ENCODE measurements at regions not wholly inside any gene's neighbourhood (a gene's known extent, or its start where the extent isn't known, plus 50 kb on each side); places are given as distances from the start of the nearest gene placed in this dataset.
"Not testable (repeated sequence)": the region's sequence is repeated elsewhere in the genome, so short reads cannot be mapped to it uniquely, and the experiment has no call there.

DNA sequence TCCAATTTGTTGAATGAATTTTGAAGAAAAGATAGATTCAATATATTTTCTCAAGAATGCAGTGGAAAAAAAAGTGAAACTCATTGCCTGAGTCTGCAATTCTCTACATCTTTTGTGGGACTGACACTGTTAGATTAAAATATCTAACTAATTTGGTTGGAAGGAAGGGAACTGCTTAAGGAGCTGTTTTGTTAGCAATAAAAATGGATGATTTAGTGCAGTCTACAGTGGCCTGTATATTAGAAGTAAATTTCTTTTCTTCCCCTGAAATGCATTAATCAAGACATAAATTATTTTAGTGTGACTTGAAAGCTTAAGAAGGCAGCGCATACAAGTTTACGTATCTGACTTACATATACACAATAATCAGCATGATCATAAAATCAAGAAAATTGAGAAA lies 1332.6 kb downstream of the EPHA7 start:
- Histone ChIP-seq H3K4me3 (ENCODE audit: low read length in 3 of 3) (no peak overlapping the region), H3K4me1 (ENCODE audit: control insufficient read depth in 3 of 3, insufficient read depth in 3 of 3, low read length in 3 of 3) (no peaks in the 10 kb centered on the region), H3K9me3 (ENCODE audit: control insufficient read depth in 3 of 3, low read length in 3 of 3) (peaks cover 0 to 2% (median 0%) of the 10 kb centered on the region in 3 donors), H3K27me3 (ENCODE audit: control insufficient read depth in 3 of 3, insufficient read depth in 3 of 3, low read length in 3 of 3) (no peaks in the 10 kb centered on the region), H3K9ac (ENCODE audit: low read depth in 1 of 3, low read length in 3 of 3) (no peak overlapping the region), H3K36me3 (ENCODE audit: control insufficient read depth in 3 of 3, insufficient read depth in 3 of 3, low read length in 3 of 3) (no peaks in the 10 kb centered on the region), H3K27ac (ENCODE audit: low read depth, low read length) (no peak overlapping the region)

DNA sequence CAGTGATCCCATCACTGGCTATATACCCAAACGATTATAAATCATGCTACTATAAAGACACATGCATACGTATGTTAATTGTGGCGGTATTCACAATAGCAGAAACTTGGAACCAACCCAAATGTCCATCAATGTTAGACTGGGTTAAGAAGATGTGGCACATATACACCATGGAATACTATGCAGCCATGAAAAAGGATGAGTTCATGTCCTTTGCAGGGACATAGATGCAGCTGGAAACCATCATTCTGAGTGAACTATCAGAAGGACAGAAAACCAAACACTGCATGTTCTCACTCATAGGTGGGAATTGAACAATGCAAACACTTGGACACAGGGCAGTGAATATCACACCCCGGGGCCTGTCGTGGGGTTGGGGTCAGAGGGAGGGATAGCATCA lies 1335.4 kb downstream of the EPHA7 start:
- not testable (repeated sequence) for H3K4me3 ChIP-seq (ENCODE audit: low read length in 3 of 3); H3K27ac ChIP-seq (ENCODE audit: low read depth, low read length); H3K27me3 ChIP-seq (ENCODE audit: control insufficient read depth in 3 of 3, insufficient read depth in 3 of 3, low read length in 3 of 3); H3K36me3 ChIP-seq (ENCODE audit: control insufficient read depth in 3 of 3, insufficient read depth in 3 of 3, low read length in 3 of 3); H3K9me3 ChIP-seq (ENCODE audit: control insufficient read depth in 3 of 3, low read length in 3 of 3); H3K9ac ChIP-seq (ENCODE audit: low read depth in 1 of 3, low read length in 3 of 3); H3K4me1 ChIP-seq (ENCODE audit: control insufficient read depth in 3 of 3, insufficient read depth in 3 of 3, low read length in 3 of 3)

DNA sequence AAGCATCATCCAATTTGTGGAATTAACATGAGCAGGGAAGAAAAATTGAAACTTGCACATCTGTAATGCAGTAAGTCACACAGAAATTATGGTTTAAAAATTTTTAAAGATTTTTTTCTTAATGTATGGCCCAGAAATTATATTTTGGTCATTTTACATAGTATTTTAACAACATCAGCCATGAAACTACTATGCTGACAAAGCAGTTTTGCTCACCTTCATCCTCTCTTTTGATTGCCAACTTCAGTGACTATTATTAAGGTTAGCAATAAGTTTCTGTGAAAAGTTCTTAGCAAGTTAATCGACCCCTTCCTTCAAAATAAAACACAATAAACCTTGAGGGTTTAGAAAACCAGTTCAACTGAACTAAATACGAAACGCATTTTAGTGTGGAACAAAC lies 1347.0 kb downstream of the EPHA7 start:
- Histone ChIP-seq H3K4me3 (ENCODE audit: low read length in 3 of 3) (no peak overlapping the region), H3K4me1 (ENCODE audit: control insufficient read depth in 3 of 3, insufficient read depth in 3 of 3, low read length in 3 of 3) (no peaks in the 10 kb centered on the region), H3K9me3 (ENCODE audit: control insufficient read depth in 3 of 3, low read length in 3 of 3) (no peaks in the 10 kb centered on the region), H3K27me3 (ENCODE audit: control insufficient read depth in 3 of 3, insufficient read depth in 3 of 3, low read length in 3 of 3) (no peaks in the 10 kb centered on the region), H3K9ac (ENCODE audit: low read depth in 1 of 3, low read length in 3 of 3) (no peak overlapping the region), H3K36me3 (ENCODE audit: control insufficient read depth in 3 of 3, insufficient read depth in 3 of 3, low read length in 3 of 3) (no peaks in the 10 kb centered on the region), H3K27ac (ENCODE audit: low read depth, low read length) (no peak overlapping the region)

DNA sequence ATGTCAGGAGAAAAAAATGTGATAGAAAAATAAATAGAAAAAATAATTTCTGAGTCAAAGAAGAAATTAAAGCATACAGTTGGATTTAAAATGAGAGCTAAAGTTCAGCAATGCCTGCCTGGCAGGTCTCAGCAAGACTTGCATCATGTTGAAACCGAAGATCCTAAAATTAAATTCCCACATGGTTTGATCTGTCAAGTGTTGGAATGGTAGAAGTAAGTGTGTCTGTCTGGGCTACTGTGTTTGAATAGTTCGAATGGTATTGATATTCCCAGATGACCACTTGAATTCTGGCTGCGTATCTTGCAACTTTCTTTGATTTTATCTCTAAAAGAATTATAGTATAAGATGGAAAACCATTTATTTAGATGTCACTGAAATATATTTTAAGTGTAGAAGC lies 1349.6 kb downstream of the EPHA7 start:
- Histone ChIP-seq H3K27me3 (ENCODE audit: control insufficient read depth in 3 of 3, insufficient read depth in 3 of 3, low read length in 3 of 3) (no peaks in the 10 kb centered on the region), H3K4me1 (ENCODE audit: control insufficient read depth in 3 of 3, insufficient read depth in 3 of 3, low read length in 3 of 3) (no peaks in the 10 kb centered on the region), H3K9ac (ENCODE audit: low read depth in 1 of 3, low read length in 3 of 3) (no peak overlapping the region), H3K4me3 (ENCODE audit: low read length in 3 of 3) (no peak overlapping the region), H3K9me3 (ENCODE audit: control insufficient read depth in 3 of 3, low read length in 3 of 3) (no peaks in the 10 kb centered on the region), H3K27ac (ENCODE audit: low read depth, low read length) (no peak overlapping the region), H3K36me3 (ENCODE audit: control insufficient read depth in 3 of 3, insufficient read depth in 3 of 3, low read length in 3 of 3) (no peaks in the 10 kb centered on the region)

DNA sequence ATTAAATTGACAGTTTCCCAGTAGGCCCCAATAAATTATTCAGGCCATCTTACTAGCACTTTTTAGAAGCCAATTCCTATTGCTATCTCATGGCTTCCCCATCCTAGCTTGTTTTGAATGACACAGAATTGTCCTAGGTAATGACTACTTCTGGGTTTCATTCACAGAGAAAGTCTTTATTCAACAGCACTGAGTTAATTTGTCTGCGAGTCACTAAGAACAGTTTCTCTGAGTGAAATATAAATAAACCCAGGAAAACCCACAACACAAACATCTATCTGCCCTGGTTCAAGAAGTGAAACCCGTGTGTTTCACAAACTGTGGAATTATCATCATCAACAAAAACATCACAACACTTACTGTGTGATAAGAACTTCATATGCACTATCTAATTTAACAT lies 1366.8 kb downstream of the EPHA7 start:
- no peak overlapping the region for H3K4me3 ChIP-seq (ENCODE audit: low read length in 3 of 3)
- no peaks in the 10 kb centered on the region for H3K27me3 ChIP-seq (ENCODE audit: control insufficient read depth in 3 of 3, insufficient read depth in 3 of 3, low read length in 3 of 3)
- H3K9me3 ChIP-seq (ENCODE audit: control insufficient read depth in 3 of 3, low read length in 3 of 3): no peaks in the 10 kb centered on the region
- H3K4me1 ChIP-seq (ENCODE audit: control insufficient read depth in 3 of 3, insufficient read depth in 3 of 3, low read length in 3 of 3): no peaks in the 10 kb centered on the region
- no peak overlapping the region for H3K9ac ChIP-seq (ENCODE audit: low read depth in 1 of 3, low read length in 3 of 3)
- no peaks in the 10 kb centered on the region for H3K36me3 ChIP-seq (ENCODE audit: control insufficient read depth in 3 of 3, insufficient read depth in 3 of 3, low read length in 3 of 3)
- no peak overlapping the region for H3K27ac ChIP-seq (ENCODE audit: low read depth, low read length)

DNA sequence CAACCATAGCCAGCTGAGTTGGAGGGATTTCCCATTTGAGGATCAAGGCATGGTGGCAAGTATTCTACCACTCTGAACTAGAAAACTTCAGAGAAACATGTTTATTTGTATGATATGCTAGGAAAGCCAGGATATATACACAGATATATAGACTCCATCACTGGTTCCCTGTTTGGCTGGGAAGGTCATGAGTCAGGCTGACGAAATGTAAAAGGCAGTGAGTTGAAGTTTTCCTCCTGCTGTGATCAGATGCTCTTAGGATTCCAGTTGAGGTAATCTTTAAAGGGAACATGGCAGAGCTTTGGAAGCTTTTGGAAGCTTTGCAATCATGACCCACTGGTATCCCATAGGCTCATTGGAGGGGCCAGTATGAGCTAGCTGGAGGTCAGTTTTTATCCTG lies 1369.1 kb downstream of the EPHA7 start:
- Histone ChIP-seq H3K9ac (ENCODE audit: low read depth in 1 of 3, low read length in 3 of 3) (no peak overlapping the region), H3K27ac (ENCODE audit: low read depth, low read length) (no peak overlapping the region), H3K36me3 (ENCODE audit: control insufficient read depth in 3 of 3, insufficient read depth in 3 of 3, low read length in 3 of 3) (no peaks in the 10 kb centered on the region), H3K9me3 (ENCODE audit: control insufficient read depth in 3 of 3, low read length in 3 of 3) (no peaks in the 10 kb centered on the region), H3K4me3 (ENCODE audit: low read length in 3 of 3) (no peak overlapping the region), H3K4me1 (ENCODE audit: control insufficient read depth in 3 of 3, insufficient read depth in 3 of 3, low read length in 3 of 3) (no peaks in the 10 kb centered on the region), H3K27me3 (ENCODE audit: control insufficient read depth in 3 of 3, insufficient read depth in 3 of 3, low read length in 3 of 3) (no peaks in the 10 kb centered on the region)

DNA sequence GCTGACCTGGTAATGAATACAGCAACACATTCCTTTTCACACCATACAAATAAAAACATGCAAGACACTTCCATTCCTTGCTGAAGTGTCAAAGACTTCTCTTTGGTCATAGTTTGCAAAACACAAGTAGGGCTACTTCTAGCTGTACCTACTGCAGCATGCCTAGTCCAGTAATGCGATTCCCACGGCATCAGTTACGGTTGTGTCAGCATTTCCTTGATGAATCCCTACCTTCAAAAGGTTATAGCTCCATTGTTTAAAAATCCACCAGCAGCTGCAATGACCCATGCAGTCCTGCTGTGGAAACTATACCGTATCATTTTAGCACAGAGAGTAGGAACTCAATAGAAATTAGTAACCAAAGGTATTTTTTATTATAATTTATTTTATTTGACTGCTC lies 1371.5 kb downstream of the EPHA7 start:
- Histone ChIP-seq H3K36me3 (ENCODE audit: control insufficient read depth in 3 of 3, insufficient read depth in 3 of 3, low read length in 3 of 3) (no peaks in the 10 kb centered on the region), H3K9me3 (ENCODE audit: control insufficient read depth in 3 of 3, low read length in 3 of 3) (no peaks in the 10 kb centered on the region), H3K27ac (ENCODE audit: low read depth, low read length) (no peak overlapping the region), H3K9ac (ENCODE audit: low read depth in 1 of 3, low read length in 3 of 3) (no peak overlapping the region), H3K27me3 (ENCODE audit: control insufficient read depth in 3 of 3, insufficient read depth in 3 of 3, low read length in 3 of 3) (no peaks in the 10 kb centered on the region), H3K4me1 (ENCODE audit: control insufficient read depth in 3 of 3, insufficient read depth in 3 of 3, low read length in 3 of 3) (no peaks in the 10 kb centered on the region), H3K4me3 (ENCODE audit: low read length in 3 of 3) (no peak overlapping the region)

DNA sequence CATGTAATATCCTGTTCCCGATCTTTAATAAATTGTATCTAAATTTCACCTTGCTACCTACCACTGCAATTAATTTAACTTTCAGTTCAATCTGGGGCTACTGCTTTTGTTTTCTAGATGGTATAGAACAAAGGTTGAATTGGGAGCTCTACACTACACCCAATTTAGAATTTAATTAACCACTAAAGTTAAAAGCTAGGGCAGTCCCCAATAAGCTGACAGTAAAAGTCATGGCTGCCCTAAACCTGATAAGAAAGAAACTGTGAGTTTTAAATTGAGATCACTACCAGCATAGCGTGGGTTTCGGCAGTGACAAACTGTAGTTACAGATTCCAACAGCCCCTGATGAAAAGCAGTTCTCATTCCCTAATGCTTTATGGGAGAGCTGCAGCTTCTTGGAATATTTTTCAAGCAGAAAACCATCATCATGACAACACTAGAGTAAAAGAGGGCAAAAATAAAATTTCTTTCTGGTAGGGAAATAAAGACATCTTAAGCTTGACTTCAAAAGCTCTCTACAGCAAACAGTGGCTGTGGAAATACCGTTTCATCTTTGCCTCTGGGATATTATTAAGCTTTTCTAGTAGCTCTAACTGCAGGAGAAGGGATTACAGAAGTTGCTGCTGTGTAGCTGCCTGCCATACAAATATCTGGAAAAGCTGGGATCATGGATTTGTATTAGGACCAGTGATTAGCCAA lies 1372.1 kb downstream of the EPHA7 start:
- no peaks in the 10 kb centered on the region for H3K4me1 ChIP-seq (ENCODE audit: control insufficient read depth in 3 of 3, insufficient read depth in 3 of 3, low read length in 3 of 3)
- H3K9ac ChIP-seq (ENCODE audit: low read depth in 1 of 3, low read length in 3 of 3): no peak overlapping the region
- no peaks in the 10 kb centered on the region for H3K36me3 ChIP-seq (ENCODE audit: control insufficient read depth in 3 of 3, insufficient read depth in 3 of 3, low read length in 3 of 3)
- no peaks in the 10 kb centered on the region for H3K9me3 ChIP-seq (ENCODE audit: control insufficient read depth in 3 of 3, low read length in 3 of 3)
- no peak overlapping the region for H3K27ac ChIP-seq (ENCODE audit: low read depth, low read length)
- H3K27me3 ChIP-seq (ENCODE audit: control insufficient read depth in 3 of 3, insufficient read depth in 3 of 3, low read length in 3 of 3): no peaks in the 10 kb centered on the region
- H3K4me3 ChIP-seq (ENCODE audit: low read length in 3 of 3): no peak overlapping the region

DNA sequence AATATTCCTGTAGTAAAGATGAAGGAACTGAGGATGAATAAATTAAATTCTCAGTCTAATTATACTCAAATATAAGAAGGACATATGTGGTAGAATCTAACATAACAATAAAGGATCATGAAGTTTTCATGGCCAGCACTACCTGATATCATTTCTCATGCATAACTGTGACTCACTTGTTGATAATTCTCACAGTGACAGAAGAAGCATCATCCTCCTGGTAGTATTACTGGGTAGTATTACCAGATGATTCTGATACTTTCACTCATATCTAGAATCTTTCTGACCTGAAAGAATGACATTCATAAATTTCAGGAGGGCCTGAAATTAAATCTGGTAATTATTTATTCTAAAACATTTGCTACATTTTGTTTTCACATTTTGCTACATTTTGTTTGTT lies 1375.0 kb downstream of the EPHA7 start:
- Histone ChIP-seq H3K36me3 (ENCODE audit: control insufficient read depth in 3 of 3, insufficient read depth in 3 of 3, low read length in 3 of 3) (no peaks in the 10 kb centered on the region), H3K9me3 (ENCODE audit: control insufficient read depth in 3 of 3, low read length in 3 of 3) (no peaks in the 10 kb centered on the region), H3K27me3 (ENCODE audit: control insufficient read depth in 3 of 3, insufficient read depth in 3 of 3, low read length in 3 of 3) (no peaks in the 10 kb centered on the region), H3K27ac (ENCODE audit: low read depth, low read length) (no peak overlapping the region), H3K4me3 (ENCODE audit: low read length in 3 of 3) (no peak overlapping the region), H3K4me1 (ENCODE audit: control insufficient read depth in 3 of 3, insufficient read depth in 3 of 3, low read length in 3 of 3) (no peaks in the 10 kb centered on the region), H3K9ac (ENCODE audit: low read depth in 1 of 3, low read length in 3 of 3) (no peak overlapping the region)

DNA sequence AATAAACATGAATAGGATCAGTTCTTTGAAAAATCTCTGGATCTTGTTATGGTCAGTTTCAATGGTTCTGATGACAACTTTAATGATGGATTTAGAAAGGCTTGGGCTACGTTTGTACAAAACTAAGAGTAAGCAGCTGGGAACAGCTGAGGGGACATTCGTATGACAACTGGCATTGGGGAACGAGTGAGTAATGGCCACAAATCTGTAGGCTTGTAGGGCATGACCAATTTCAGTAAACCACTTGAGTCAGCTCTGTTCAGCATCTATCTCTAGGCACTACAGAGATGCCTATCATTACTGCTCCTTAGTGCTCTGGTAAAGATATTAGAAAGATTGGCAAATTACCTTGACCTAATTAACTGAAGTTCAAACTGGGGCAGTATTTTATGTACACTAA lies 1375.6 kb downstream of the EPHA7 start:
- Histone ChIP-seq H3K9me3 (ENCODE audit: control insufficient read depth in 3 of 3, low read length in 3 of 3) (no peaks in the 10 kb centered on the region), H3K9ac (ENCODE audit: low read depth in 1 of 3, low read length in 3 of 3) (no peak overlapping the region), H3K27me3 (ENCODE audit: control insufficient read depth in 3 of 3, insufficient read depth in 3 of 3, low read length in 3 of 3) (no peaks in the 10 kb centered on the region), H3K4me3 (ENCODE audit: low read length in 3 of 3) (no peak overlapping the region), H3K36me3 (ENCODE audit: control insufficient read depth in 3 of 3, insufficient read depth in 3 of 3, low read length in 3 of 3) (no peaks in the 10 kb centered on the region), H3K27ac (ENCODE audit: low read depth, low read length) (no peak overlapping the region), H3K4me1 (ENCODE audit: control insufficient read depth in 3 of 3, insufficient read depth in 3 of 3, low read length in 3 of 3) (no peaks in the 10 kb centered on the region)

DNA sequence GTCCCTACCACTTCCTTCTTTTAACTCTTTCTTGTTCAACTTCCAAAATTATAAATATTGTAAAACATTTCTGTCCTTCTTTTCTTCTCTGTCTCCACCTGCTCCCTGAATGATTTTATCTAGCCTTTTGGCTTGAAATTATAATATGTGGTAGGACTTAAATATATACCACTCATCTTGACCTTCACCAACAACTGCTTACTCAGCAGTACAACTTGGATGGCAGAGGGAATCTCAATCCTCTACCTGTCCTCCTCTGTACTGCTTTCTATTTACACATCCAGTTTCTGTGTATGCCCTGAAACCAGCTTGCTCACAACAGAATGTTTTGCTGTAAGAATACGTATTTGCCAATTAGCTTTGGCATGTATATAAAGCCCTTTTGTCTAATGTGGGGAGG lies 1392.5 kb downstream of the EPHA7 start:
- H3K4me3 ChIP-seq (ENCODE audit: low read length in 3 of 3): no peak overlapping the region
- H3K9me3 ChIP-seq (ENCODE audit: control insufficient read depth in 3 of 3, low read length in 3 of 3): no peaks in the 10 kb centered on the region
- H3K9ac ChIP-seq (ENCODE audit: low read depth in 1 of 3, low read length in 3 of 3): no peak overlapping the region
- H3K4me1 ChIP-seq (ENCODE audit: control insufficient read depth in 3 of 3, insufficient read depth in 3 of 3, low read length in 3 of 3): no peaks in the 10 kb centered on the region
- H3K27me3 ChIP-seq (ENCODE audit: control insufficient read depth in 3 of 3, insufficient read depth in 3 of 3, low read length in 3 of 3): no peaks in the 10 kb centered on the region
- no peaks in the 10 kb centered on the region for H3K36me3 ChIP-seq (ENCODE audit: control insufficient read depth in 3 of 3, insufficient read depth in 3 of 3, low read length in 3 of 3)
- no peak overlapping the region for H3K27ac ChIP-seq (ENCODE audit: low read depth, low read length)

Measured in skeletal muscle tissue (tissue), 3 donors.